Endothelial cell of umbilical vein (primary cell): ENCODE measurements at regions not wholly inside any gene's neighbourhood (a gene's known extent, or its start where the extent isn't known, plus 50 kb on each side); places are given as distances from the start of the nearest gene placed in this dataset.
"Not testable (repeated sequence)": the region's sequence is repeated elsewhere in the genome, so short reads cannot be mapped to it uniquely, and the experiment has no call there.

Experiments
- CTCF ChIP-seq, 2 donors: IDR thresholded peaks; 1 replicate in 1 of 2; 2 replicates in 1 of 2; pipeline ENCODE4 v1.5.1; 2011; ENCODE audit warnings: low read length in 2 of 2, mild to moderate bottlenecking in 2 of 2, moderate library complexity in 2 of 2, control low read depth in 1 of 2, inconsistent platforms in 1 of 2, low read depth in 1 of 2; ENCODE audit not compliant: insufficient read depth in 1 of 2; ENCODE audit errors: extremely low read depth in 1 of 2
- EZH2 ChIP-seq: IDR thresholded peaks from 2 replicates; pipeline ENCODE4 v1.6.1; 2012; ENCODE audit warnings: borderline replicate concordance, low read depth, mild to moderate bottlenecking, moderate library complexity, low read length, inconsistent platforms; ENCODE audit not compliant: severe bottlenecking
- GATA2 ChIP-seq: IDR thresholded peaks from 2 replicates; pipeline ENCODE4 v1.7.0; 2011; ENCODE audit warnings: low read depth, mild to moderate bottlenecking, moderate library complexity, mixed read lengths, low read length; ENCODE audit not compliant: insufficient read length, insufficient read depth
- MAX ChIP-seq: IDR thresholded peaks from 2 replicates; pipeline ENCODE4 v1.6.1; 2011; ENCODE audit not compliant: insufficient read depth, insufficient read length
- POLR2A ChIP-seq: IDR thresholded peaks from 2 replicates; pipeline ENCODE4 v1.6.1; 2012; ENCODE audit warnings: low read depth, mild to moderate bottlenecking, control low read depth, low read length
- POLR2AphosphoS5 ChIP-seq: IDR thresholded peaks from 2 replicates; pipeline ENCODE4 v1.6.1; 2012; ENCODE audit warnings: low read depth, mild to moderate bottlenecking, control low read depth, low read length, moderate library complexity; ENCODE audit not compliant: insufficient read depth

DNA sequence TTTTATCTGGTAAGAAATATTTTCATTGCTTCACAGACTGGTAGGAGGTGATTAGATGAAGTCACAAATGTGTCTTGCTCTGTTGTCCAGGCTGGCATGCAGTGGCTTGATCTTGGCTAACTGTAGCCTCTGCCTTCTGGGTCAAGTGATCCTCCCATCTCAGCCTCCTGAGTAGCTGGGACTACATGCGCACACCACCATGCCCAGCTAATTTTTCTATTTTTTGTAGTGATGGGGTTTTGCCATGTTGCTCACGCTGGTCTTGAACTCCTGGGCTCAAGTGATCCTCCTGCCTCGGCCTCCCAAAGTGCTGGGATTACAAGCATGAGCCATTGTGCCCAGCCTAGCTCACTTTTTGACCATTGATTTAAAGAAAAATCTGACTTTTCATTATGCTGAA, 257.9 kb downstream of the GOLGA6L6 start:
- not testable (repeated sequence) for TF ChIP-seq CTCF (IDR thresholded peaks at IDR 0.05; ENCODE audit: extremely low read depth in 1 of 2, insufficient read depth in 1 of 2, low read depth in 1 of 2, low read length in 2 of 2); POLR2A; MAX; POLR2AphosphoS5; EZH2; GATA2
